Skeletal muscle satellite cell (primary cell): ENCODE measurements at regions not wholly inside any gene's neighbourhood (a gene's known extent, or its start where the extent isn't known, plus 50 kb on each side); places are given as distances from the start of the nearest gene placed in this dataset.

Experiments
- H3K27me3 ChIP-seq: 2 replicates; pipeline ENCODE4 v1.7.0; 2013; ENCODE audit warnings: low read length; ENCODE audit not compliant: control insufficient read depth, insufficient read depth
- H3K36me3 ChIP-seq: 2 replicates; pipeline ENCODE4 v1.7.0; 2013; ENCODE audit warnings: mild to moderate bottlenecking, control low read depth, low read length; ENCODE audit not compliant: insufficient read depth
- H3K4me1 ChIP-seq: 2 replicates; pipeline ENCODE4 v1.7.0; 2013; ENCODE audit warnings: low read length; ENCODE audit not compliant: control insufficient read depth, insufficient read depth
- H3K4me2 ChIP-seq: 2 replicates; pipeline ENCODE4 v1.7.0; 2013; ENCODE audit warnings: mild to moderate bottlenecking, low read length
- H3K4me3 ChIP-seq: 2 replicates; pipeline ENCODE4 v1.7.0; 2013; ENCODE audit warnings: low read length
- H3K9ac ChIP-seq: 2 replicates; pipeline ENCODE4 v1.7.0; 2013; ENCODE audit warnings: mild to moderate bottlenecking, low read depth, low read length, moderate library complexity
- H3K9me3 ChIP-seq: replicated peaks from 2 replicates; pipeline ENCODE4 v1.7.0; 2013; ENCODE audit warnings: mild to moderate bottlenecking, control low read depth, low read length

GRCh38 chr20:40238511-40238910, 450.5 kb downstream of the MAFB start:
- Histone ChIP-seq H3K4me3 (no peak overlapping the region), H3K9me3 (no peaks in the 10 kb centered on the region), H3K9ac (no peak overlapping the region), H3K4me1 (no peaks in the 10 kb centered on the region), H3K36me3 (no peaks in the 10 kb centered on the region), H3K27me3 (peaks cover 8% of the 10 kb centered on the region), H3K4me2 (no peak overlapping the region)

GRCh38 chr20:40234593-40234992, 454.4 kb downstream of the MAFB start:
- H3K9ac ChIP-seq, result no peak overlapping the region
- no peak overlapping the region for H3K4me3 ChIP-seq
- no peak overlapping the region for H3K4me2 ChIP-seq
- H3K9me3 ChIP-seq, result no peaks in the 10 kb centered on the region
- no peaks in the 10 kb centered on the region for H3K4me1 ChIP-seq
- H3K36me3 ChIP-seq, result no peaks in the 10 kb centered on the region
- H3K27me3 ChIP-seq, result peaks cover 6% of the 10 kb centered on the region

- H3K27me3 ChIP-seq, result peaks cover 6% of the 10 kb centered on the region
- no peak overlapping the region for H3K4me2 ChIP-seq
- H3K9me3 ChIP-seq, result no peaks in the 10 kb centered on the region
- no peak overlapping the region for H3K9ac ChIP-seq
- no peaks in the 10 kb centered on the region for H3K36me3 ChIP-seq
- H3K4me3 ChIP-seq, result no peak overlapping the region
- no peaks in the 10 kb centered on the region for H3K4me1 ChIP-seq
Measured at GRCh38 chr20:40233406-40233805, 455.6 kb downstream of the MAFB start.

- peaks cover 6% of the 10 kb centered on the region for H3K27me3 ChIP-seq
- no peak overlapping the region for H3K9ac ChIP-seq
- H3K4me1 ChIP-seq, result no peaks in the 10 kb centered on the region
- no peak overlapping the region for H3K4me2 ChIP-seq
- no peaks in the 10 kb centered on the region for H3K36me3 ChIP-seq
- no peak overlapping the region for H3K4me3 ChIP-seq
- H3K9me3 ChIP-seq, result no peaks in the 10 kb centered on the region
Measured at GRCh38 chr20:40232756-40233155, 456.3 kb downstream of the MAFB start.

DNA sequence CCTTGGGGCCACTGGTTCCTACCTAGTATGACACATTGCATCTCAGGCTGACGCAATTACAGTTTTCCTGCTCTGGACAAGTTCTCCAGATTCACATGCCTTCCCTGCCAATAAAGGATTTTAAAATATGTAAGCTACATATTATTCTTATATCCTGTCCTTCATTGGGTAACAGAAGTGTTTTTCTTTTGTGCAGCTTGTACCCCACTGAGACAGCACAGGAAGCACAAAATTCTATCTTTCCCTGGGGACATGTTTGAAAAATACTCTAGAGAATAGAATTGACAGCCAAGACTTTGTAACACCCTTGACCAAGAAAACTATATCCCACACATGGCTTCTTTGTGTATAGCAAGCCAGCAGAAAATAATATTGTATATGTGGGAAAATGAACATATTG, 456.8 kb downstream of the MAFB start:
- Histone ChIP-seq H3K4me1 (no peaks in the 10 kb centered on the region), H3K36me3 (no peaks in the 10 kb centered on the region), H3K9me3 (no peaks in the 10 kb centered on the region), H3K27me3 (peaks cover 6% of the 10 kb centered on the region), H3K4me2 (no peak overlapping the region), H3K4me3 (no peak overlapping the region), H3K9ac (no peak overlapping the region)

GRCh38 chr20:40230486-40230885, 458.6 kb downstream of the MAFB start:
- Histone ChIP-seq H3K9ac (no peak overlapping the region), H3K36me3 (no peaks in the 10 kb centered on the region), H3K4me1 (no peaks in the 10 kb centered on the region), H3K9me3 (no peaks in the 10 kb centered on the region), H3K4me3 (no peak overlapping the region), H3K4me2 (no peak overlapping the region), H3K27me3 (peaks cover 6% of the 10 kb centered on the region)

DNA sequence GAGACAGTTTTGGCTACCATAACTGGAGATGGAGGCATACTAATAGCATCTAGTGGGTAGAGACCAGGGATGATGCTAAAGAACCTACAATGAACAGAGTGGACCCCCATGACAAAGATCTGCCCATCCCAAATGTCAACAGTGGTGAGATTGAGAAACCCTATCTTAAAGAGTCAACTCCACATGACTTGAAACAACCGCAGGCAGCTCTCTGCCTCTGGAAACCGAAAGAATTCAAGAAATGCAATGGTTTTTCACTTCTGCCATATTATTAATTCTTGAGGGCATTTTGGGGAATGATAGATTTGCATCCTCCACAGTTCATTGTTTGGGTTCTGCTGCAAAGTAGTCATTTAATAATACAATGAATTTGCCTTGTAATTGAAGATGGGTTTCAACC, 463.4 kb downstream of the MAFB start:
- H3K36me3 ChIP-seq, result no peaks in the 10 kb centered on the region

GRCh38 chr20:40223810-40224209, 465.2 kb downstream of the MAFB start:
- Histone ChIP-seq H3K4me3 (no peak overlapping the region), H3K4me1 (no peaks in the 10 kb centered on the region), H3K27me3 (no peaks in the 10 kb centered on the region), H3K9ac (no peak overlapping the region), H3K36me3 (no peaks in the 10 kb centered on the region), H3K4me2 (no peak overlapping the region), H3K9me3 (no peaks in the 10 kb centered on the region)

More for the DNA sequence above, 463.4 kb downstream of the MAFB start:
- Histone ChIP-seq H3K4me2 (no peak overlapping the region), H3K4me1 (no peaks in the 10 kb centered on the region), H3K4me3 (no peak overlapping the region), H3K9ac (no peak overlapping the region), H3K27me3 (no peaks in the 10 kb centered on the region), H3K9me3 (no peaks in the 10 kb centered on the region)

GRCh38 chr20:40218971-40219370, 470.1 kb downstream of the MAFB start:
- Histone ChIP-seq H3K9me3 (no peaks in the 10 kb centered on the region), H3K27me3 (no peaks in the 10 kb centered on the region), H3K9ac (no peak overlapping the region), H3K4me2 (no peak overlapping the region), H3K4me1 (no peaks in the 10 kb centered on the region), H3K36me3 (no peaks in the 10 kb centered on the region), H3K4me3 (no peak overlapping the region)

GRCh38 chr20:40218316-40218969, 470.6 kb downstream of the MAFB start:
- Histone ChIP-seq H3K4me2 (no peak overlapping the region), H3K27me3 (no peaks in the 10 kb centered on the region), H3K4me1 (no peaks in the 10 kb centered on the region), H3K9me3 (no peaks in the 10 kb centered on the region), H3K36me3 (no peaks in the 10 kb centered on the region), H3K9ac (no peak overlapping the region), H3K4me3 (no peak overlapping the region)

DNA sequence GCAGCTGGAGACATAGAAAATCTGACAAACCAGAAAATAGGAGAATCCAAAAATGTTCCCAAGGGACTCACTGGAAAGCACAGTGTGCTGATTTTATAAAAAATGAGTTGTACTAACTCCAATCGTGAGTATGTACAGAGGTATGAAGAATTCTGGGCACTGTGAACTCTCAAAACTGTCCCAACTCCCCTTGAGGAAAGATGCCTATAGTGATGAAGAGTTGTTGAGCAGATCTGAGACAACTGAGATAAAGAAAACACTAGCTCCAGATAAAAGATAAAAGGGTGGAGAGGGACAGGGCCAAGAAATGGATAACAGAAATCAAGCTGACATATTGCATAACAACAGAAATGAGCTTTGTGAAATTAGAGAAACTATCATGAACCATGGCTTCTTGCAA, 481.4 kb downstream of the MAFB start:
- H3K4me2 ChIP-seq, result no peak overlapping the region
- H3K9ac ChIP-seq, result no peak overlapping the region
- no peaks in the 10 kb centered on the region for H3K36me3 ChIP-seq
- H3K4me1 ChIP-seq, result no peaks in the 10 kb centered on the region
- no peak overlapping the region for H3K4me3 ChIP-seq
- peaks cover 3% of the 10 kb centered on the region for H3K27me3 ChIP-seq
- H3K9me3 ChIP-seq, result no peaks in the 10 kb centered on the region

DNA sequence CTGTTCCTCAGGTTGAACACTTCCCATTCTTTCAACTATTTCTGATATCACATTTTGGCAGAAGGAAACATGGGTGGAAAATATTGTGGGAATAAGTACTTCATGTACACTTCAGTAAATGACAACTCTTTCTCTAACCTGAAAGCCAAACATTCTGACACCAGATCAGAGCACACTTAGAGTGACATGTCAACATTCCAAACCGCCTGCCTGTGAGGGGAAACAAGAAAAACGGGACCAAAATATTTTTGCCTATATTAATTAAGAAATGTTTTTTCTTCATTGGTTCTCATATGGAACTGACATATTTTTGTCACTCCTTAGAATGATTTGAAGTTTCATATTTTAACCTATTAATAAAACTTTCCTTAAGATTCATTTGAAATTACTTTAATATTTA, 483.1 kb downstream of the MAFB start:
- H3K4me3 ChIP-seq, result no peak overlapping the region

More for the DNA sequence above, 483.1 kb downstream of the MAFB start:
- H3K9ac ChIP-seq, result no peak overlapping the region
- no peaks in the 10 kb centered on the region for H3K36me3 ChIP-seq
- H3K4me2 ChIP-seq, result no peak overlapping the region
- H3K27me3 ChIP-seq, result peaks cover 11% of the 10 kb centered on the region
- H3K9me3 ChIP-seq, result no peaks in the 10 kb centered on the region
- no peaks in the 10 kb centered on the region for H3K4me1 ChIP-seq
